ENCODE measurements at regions not wholly inside any gene's neighbourhood (a gene's known extent, or its start where the extent isn't known, plus 50 kb on each side); places are given as distances from the start of the nearest gene placed in this dataset.

GRCh38 chr1:221190249-221190648 is 311.0 kb downstream of the HLX start:
- TF ChIP-seq CTCF (IDR thresholded peaks at IDR 0.05; ENCODE audit: extremely low read depth in 1 of 2, insufficient read depth in 1 of 2, low read depth in 1 of 2, low read length in 2 of 2) (no peak), POLR2AphosphoS5 (IDR thresholded peaks at IDR 0.05; ENCODE audit: insufficient read depth, low read depth, low read length) (no peak), MYC (IDR thresholded peaks at IDR 0.05; ENCODE audit: low read depth, low read length) (no peak), EZH2 (IDR thresholded peaks at IDR 0.05; ENCODE audit: borderline replicate concordance, low read depth, low read length, severe bottlenecking) (no peak), JUN (IDR thresholded peaks at IDR 0.05; ENCODE audit: borderline replicate concordance, insufficient read depth, insufficient read length, low read depth) (no peak), MAX (IDR thresholded peaks at IDR 0.05; ENCODE audit: insufficient read depth, insufficient read length) (no peak), POLR2A (IDR thresholded peaks at IDR 0.05; ENCODE audit: low read depth, low read length) (no peak)
